GM23338 (cell line): ENCODE measurements at regions not wholly inside any gene's neighbourhood (a gene's known extent, or its start where the extent isn't known, plus 50 kb on each side); places are given as distances from the start of the nearest gene placed in this dataset.

Experiments used
- CREB1 ChIP-seq: fragments of 250-450 bp; sonication (Bioruptor Pico); IDR thresholded peaks from 2 replicates; pipeline ENCODE4 v1.5.0; 2020; ENCODE audit warnings: low read depth, mild to moderate bottlenecking, moderate library complexity
- CTCF ChIP-seq, 2 experiments: fragments of 200-600 bp in 1 of 2; sonication (generic) in 1 of 2; conservative IDR thresholded peaks; 2 replicates each; pipeline versions ENCODE4 v1.5.1 to v1.6.1; 2016 to 2017; ENCODE audit warnings: antibody characterized with exemption in 2 of 2, low read depth in 2 of 2, mild to moderate bottlenecking in 2 of 2, moderate library complexity in 1 of 2
- ETS1 ChIP-seq: IDR thresholded peaks from 2 replicates; pipeline ENCODE4 v1.6.1; 2016; ENCODE audit warnings: antibody characterized with exemption
- EZH2 ChIP-seq: fragments of 200-600 bp; sonication (generic); IDR thresholded peaks from one replicate; pipeline ENCODE4 v1.8.0; 2017; ENCODE audit warnings: antibody characterized with exemption, mild to moderate bottlenecking, low read depth; ENCODE audit not compliant: unreplicated experiment
- EZH2phosphoT487 ChIP-seq: fragments of 200-600 bp; sonication (generic); IDR thresholded peaks from one replicate; pipeline ENCODE4 v1.8.1; 2018; ENCODE audit warnings: antibody characterized with exemption; ENCODE audit not compliant: unreplicated experiment
- JUNB ChIP-seq: IDR thresholded peaks from one replicate; pipeline ENCODE4 v1.6.1; 2016; ENCODE audit warnings: antibody characterized with exemption; ENCODE audit not compliant: unreplicated experiment
- POLR2AphosphoS5 ChIP-seq: IDR thresholded peaks from 2 replicates; pipeline ENCODE4 v1.6.1; 2016; ENCODE audit warnings: antibody characterized with exemption, low read depth
- REST ChIP-seq: IDR thresholded peaks from one replicate; pipeline ENCODE4 v1.6.1; 2018; ENCODE audit warnings: antibody characterized with exemption; ENCODE audit not compliant: unreplicated experiment
- STAT1 ChIP-seq: IDR thresholded peaks from one replicate; pipeline ENCODE4 v1.6.1; 2016; ENCODE audit warnings: antibody characterized with exemption; ENCODE audit not compliant: unreplicated experiment

GRCh38 chr3:27859821-27860220, 137.7 kb upstream of the EOMES start:
- TF ChIP-seq EZH2phosphoT487 (no peak), CTCF (conservative IDR thresholded peaks at IDR 0.05; ENCODE audit: low read depth in 2 of 2) (no peak), STAT1 (no peak), JUNB (no peak), EZH2 (no peak), POLR2AphosphoS5 (no peak), REST (no peak), ETS1 (no peak), CREB1 (CRISPR knock-in tag) (no peak)
